ENCODE measurements at regions not wholly inside any gene's neighbourhood (a gene's known extent, or its start where the extent isn't known, plus 50 kb on each side); places are given as distances from the start of the nearest gene placed in this dataset.

GRCh38 chr1:9451081-9451480, 88.2 kb upstream of the SLC25A33 start:
- H3K27ac ChIP-seq (ENCODE audit: low read depth in 2 of 2, low read length in 2 of 2), result no peak overlapping the region
- H3K36me3 ChIP-seq (ENCODE audit: control insufficient read depth in 2 of 3, insufficient read depth in 3 of 3, low read length in 3 of 3), result no peaks in the 10 kb centered on the region
- no peaks in the 10 kb centered on the region for H3K27me3 ChIP-seq (ENCODE audit: control insufficient read depth, insufficient read depth, low read length)
- no peaks in the 10 kb centered on the region for H3K9me3 ChIP-seq (ENCODE audit: control insufficient read depth in 2 of 3, insufficient read depth in 1 of 3, low read length in 3 of 3)
- intact Hi-C loops (cut with DNase I), result loop anchor here (10.0 kb wide), 2 partner anchors 96 to 166 kb away; no protein-coding TSS in a partner anchor
- H3K4me1 ChIP-seq (ENCODE audit: control insufficient read depth in 2 of 3, insufficient read depth in 2 of 3, low read depth in 1 of 3, low read length in 3 of 3), result peaks cover 6 to 28% (median 9%) of the 10 kb centered on the region in 3 donors
- H3K9ac ChIP-seq (ENCODE audit: low read length in 3 of 3), result no peak overlapping the region
- H3K4me3 ChIP-seq (ENCODE audit: low read length in 3 of 3), result no peak overlapping the region
- no peak for FAIRE-seq
- no peak for DNase-seq
- TF ChIP-seq CTCF (IDR thresholded peaks at IDR 0.05; ENCODE audit: borderline replicate concordance, extremely low read depth, insufficient read depth), result no peak

GRCh38 chr1:9452516-9453140, 86.6 kb upstream of the SLC25A33 start:
- DNase-seq (peak in 2 of 5 donors; percentile 35 to 39), FAIRE-seq (no peak)
- Histone ChIP-seq H3K9me3 (ENCODE audit: control insufficient read depth in 2 of 3, insufficient read depth in 1 of 3, low read length in 3 of 3) (no peaks in the 10 kb centered on the region), H3K36me3 (ENCODE audit: control insufficient read depth in 2 of 3, insufficient read depth in 3 of 3, low read length in 3 of 3) (no peaks in the 10 kb centered on the region), H3K27ac (ENCODE audit: low read depth in 2 of 2, low read length in 2 of 2) (peak overlapping the region in 1 of 2 donors; percentile 83), H3K4me1 (ENCODE audit: control insufficient read depth in 2 of 3, insufficient read depth in 2 of 3, low read depth in 1 of 3, low read length in 3 of 3) (peaks cover 6 to 28% (median 9%) of the 10 kb centered on the region in 3 donors), H3K9ac (ENCODE audit: low read length in 3 of 3) (no peak overlapping the region), H3K4me3 (ENCODE audit: low read length in 3 of 3) (no peak overlapping the region), H3K27me3 (ENCODE audit: control insufficient read depth, insufficient read depth, low read length) (no peaks in the 10 kb centered on the region)
- TF ChIP-seq CTCF (IDR thresholded peaks at IDR 0.05; ENCODE audit: borderline replicate concordance, extremely low read depth, insufficient read depth), result no peak
- intact Hi-C loops (cut with DNase I), result loop anchor here (10.0 kb wide), 2 partner anchors 98 to 168 kb away; no protein-coding TSS in a partner anchor

GRCh38 chr1:9453375-9453774, 85.9 kb upstream of the SLC25A33 start:
- Histone ChIP-seq H3K27me3 (ENCODE audit: control insufficient read depth, insufficient read depth, low read length) (no peaks in the 10 kb centered on the region), H3K36me3 (ENCODE audit: control insufficient read depth in 2 of 3, insufficient read depth in 3 of 3, low read length in 3 of 3) (no peaks in the 10 kb centered on the region), H3K27ac (ENCODE audit: low read depth in 2 of 2, low read length in 2 of 2) (peak overlapping the region in 1 of 2 donors; percentile 36), H3K9me3 (ENCODE audit: control insufficient read depth in 2 of 3, insufficient read depth in 1 of 3, low read length in 3 of 3) (no peaks in the 10 kb centered on the region), H3K9ac (ENCODE audit: low read length in 3 of 3) (no peak overlapping the region), H3K4me1 (ENCODE audit: control insufficient read depth in 2 of 3, insufficient read depth in 2 of 3, low read depth in 1 of 3, low read length in 3 of 3) (peaks cover 6 to 28% (median 9%) of the 10 kb centered on the region in 3 donors), H3K4me3 (ENCODE audit: low read length in 3 of 3) (no peak overlapping the region)
- FAIRE-seq (no peak), DNase-seq (no peak)
- intact Hi-C loops (cut with DNase I), result loop anchor here (10.0 kb wide), 2 partner anchors 99 to 169 kb away; no protein-coding TSS in a partner anchor
- TF ChIP-seq CTCF (IDR thresholded peaks at IDR 0.05; ENCODE audit: borderline replicate concordance, extremely low read depth, insufficient read depth), result no peak

Data from kidney (tissue), 13 donors.